Peyer's patch (tissue), 4 donors: ENCODE measurements at regions not wholly inside any gene's neighbourhood (a gene's known extent, or its start where the extent isn't known, plus 50 kb on each side); places are given as distances from the start of the nearest gene placed in this dataset.
"Not testable (repeated sequence)": the region's sequence is repeated elsewhere in the genome, so short reads cannot be mapped to it uniquely, and the experiment has no call there.

Experiments used
- DNase-seq, 3 donors: peaks; one replicate each; pipeline ENCODE4 v3.0.0-alpha.2; 2017 to 2019
- H3K27ac ChIP-seq, 4 donors: fragments of 200-600 bp; sonication (generic); one replicate each; pipeline ENCODE4 v1.5.1; 2016 to 2019
- H3K27me3 ChIP-seq, 2 donors: fragments of 200-600 bp; sonication (generic); one replicate each; pipeline ENCODE4 v1.5.1; 2019
- H3K36me3 ChIP-seq, 3 donors: fragments of 200-600 bp; sonication (generic); one replicate each; pipeline ENCODE4 v1.5.1; 2016 to 2019
- H3K4me1 ChIP-seq, 4 donors: fragments of 200-600 bp; sonication (generic); one replicate each; pipeline ENCODE4 v1.5.1; 2016 to 2019
- H3K4me3 ChIP-seq, 4 donors: fragments of 200-600 bp; sonication (generic); 1 replicate in 3 of 4; 2 replicates in 1 of 4; pipeline ENCODE4 v1.5.1; 2016 to 2019; ENCODE audit warnings: mild to moderate bottlenecking in 1 of 4
- H3K9me3 ChIP-seq, 4 donors: fragments of 200-600 bp; sonication (generic); one replicate each; pipeline ENCODE4 v1.5.1; 2016 to 2019; ENCODE audit warnings: mild to moderate bottlenecking in 1 of 4
- POLR2A ChIP-seq, 2 donors: fragments of 450-650 bp; IDR thresholded peaks; one replicate each; pipeline ENCODE4 v1.5.1; 2017; ENCODE audit warnings: antibody characterized with exemption in 2 of 2, mild to moderate bottlenecking in 2 of 2, moderate library complexity in 2 of 2
- TF ChIP-seq, protein P1 (sequence below), 6 experiments: fragments of 450-650 bp in 4 of 6; fragments of 200-600 bp in 2 of 6; sonication (generic) in 1 of 6; IDR thresholded peaks; one replicate each; pipeline ENCODE4 v1.5.1; 2017 to 2019; ENCODE audit warnings: antibody characterized with exemption in 6 of 6, mild to moderate bottlenecking in 3 of 6, moderate library complexity in 1 of 6

DNA sequence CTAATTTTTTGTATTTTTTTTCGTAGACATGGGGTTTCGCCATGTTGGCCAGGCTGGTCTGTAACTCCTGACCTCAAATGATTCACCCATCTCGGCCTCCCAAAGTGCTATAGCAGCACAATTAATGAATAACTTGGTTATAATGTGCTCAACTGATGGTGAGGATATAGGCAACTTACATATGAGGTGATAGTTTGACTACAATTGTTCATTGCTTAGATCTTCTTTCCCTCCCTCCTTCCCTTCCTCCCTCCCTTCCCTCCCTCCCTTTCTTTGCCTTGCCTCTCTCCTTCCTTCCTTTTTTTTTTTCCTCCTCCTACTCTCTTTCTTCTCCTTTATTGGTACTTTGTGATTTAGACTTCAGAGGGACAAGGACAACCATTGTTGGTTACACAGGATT is 151.2 kb downstream of the RNF144B start:
- Histone ChIP-seq H3K27me3 (no peaks in the 10 kb centered on the region), H3K4me3 (no peak overlapping the region), H3K4me1 (no peaks in the 10 kb centered on the region), H3K27ac (no peak overlapping the region), H3K36me3 (no peaks in the 10 kb centered on the region), H3K9me3 (peaks cover 0 to 2% (median 0%) of the 10 kb centered on the region in 4 donors)
- DNase-seq: no peak
- no peak for TF ChIP-seq POLR2A (IDR thresholded peaks at IDR 0.05)
- TF ChIP-seq, protein P1, sequence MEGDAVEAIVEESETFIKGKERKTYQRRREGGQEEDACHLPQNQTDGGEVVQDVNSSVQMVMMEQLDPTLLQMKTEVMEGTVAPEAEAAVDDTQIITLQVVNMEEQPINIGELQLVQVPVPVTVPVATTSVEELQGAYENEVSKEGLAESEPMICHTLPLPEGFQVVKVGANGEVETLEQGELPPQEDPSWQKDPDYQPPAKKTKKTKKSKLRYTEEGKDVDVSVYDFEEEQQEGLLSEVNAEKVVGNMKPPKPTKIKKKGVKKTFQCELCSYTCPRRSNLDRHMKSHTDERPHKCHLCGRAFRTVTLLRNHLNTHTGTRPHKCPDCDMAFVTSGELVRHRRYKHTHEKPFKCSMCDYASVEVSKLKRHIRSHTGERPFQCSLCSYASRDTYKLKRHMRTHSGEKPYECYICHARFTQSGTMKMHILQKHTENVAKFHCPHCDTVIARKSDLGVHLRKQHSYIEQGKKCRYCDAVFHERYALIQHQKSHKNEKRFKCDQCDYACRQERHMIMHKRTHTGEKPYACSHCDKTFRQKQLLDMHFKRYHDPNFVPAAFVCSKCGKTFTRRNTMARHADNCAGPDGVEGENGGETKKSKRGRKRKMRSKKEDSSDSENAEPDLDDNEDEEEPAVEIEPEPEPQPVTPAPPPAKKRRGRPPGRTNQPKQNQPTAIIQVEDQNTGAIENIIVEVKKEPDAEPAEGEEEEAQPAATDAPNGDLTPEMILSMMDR (IDR thresholded peaks at IDR 0.05): no peak

GRCh38 chr6:18543051-18543450 is 155.9 kb downstream of the RNF144B start:
- Histone ChIP-seq H3K27me3 (no peaks in the 10 kb centered on the region), H3K9me3 (peaks cover 0 to 10% (median 2%) of the 10 kb centered on the region in 4 donors), H3K27ac (no peak overlapping the region), H3K4me3 (no peak overlapping the region), H3K36me3 (no peaks in the 10 kb centered on the region), H3K4me1 (no peaks in the 10 kb centered on the region)
- TF ChIP-seq, protein P1 (IDR thresholded peaks at IDR 0.05): no peak
- no peak for TF ChIP-seq POLR2A (IDR thresholded peaks at IDR 0.05)
- no peak for DNase-seq

DNA sequence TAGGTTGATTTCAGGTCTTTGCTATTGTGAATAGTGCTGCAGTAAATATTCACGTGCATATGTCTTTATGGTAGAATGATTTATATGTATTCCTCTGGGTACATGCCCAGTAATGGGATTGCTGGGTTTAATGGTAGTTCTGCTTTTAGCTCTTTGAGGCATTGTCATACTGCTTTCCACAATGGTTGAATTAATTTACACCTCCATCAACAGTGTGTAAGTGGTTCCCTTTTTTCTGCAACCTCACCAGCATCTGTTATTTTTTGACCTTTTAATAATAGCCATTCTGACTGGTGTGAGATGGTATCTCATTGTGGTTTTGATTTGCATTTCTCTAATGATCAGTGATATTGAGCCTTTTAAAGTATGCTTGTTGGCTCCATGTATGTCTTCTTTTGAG is 158.0 kb downstream of the RNF144B start:
- not testable (repeated sequence) for H3K27ac ChIP-seq, H3K4me1 ChIP-seq, H3K4me3 ChIP-seq, H3K27me3 ChIP-seq, DNase-seq, H3K36me3 ChIP-seq
- peaks cover 0 to 10% (median 2%) of the 10 kb centered on the region in 4 donors for H3K9me3 ChIP-seq

DNA sequence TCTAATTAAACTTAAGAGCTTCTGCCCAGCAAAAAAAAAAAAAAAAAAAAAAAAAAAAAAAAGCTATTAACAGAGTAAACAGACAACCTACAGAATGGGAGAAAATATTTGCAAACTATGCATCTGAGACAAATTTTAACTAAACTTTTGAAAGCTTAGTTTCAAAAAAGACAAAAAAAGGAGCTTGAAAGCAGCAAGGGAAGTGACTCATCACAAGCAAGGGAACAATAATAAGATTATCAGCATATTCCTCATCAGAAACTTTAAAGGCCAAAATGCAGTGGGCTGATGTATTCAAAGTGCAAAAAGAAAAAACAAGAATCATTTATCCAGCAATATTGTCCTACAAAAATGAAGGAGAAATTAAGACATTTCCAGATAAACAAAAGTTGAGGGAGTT is 158.6 kb downstream of the RNF144B start:
- no peak overlapping the region for H3K27ac ChIP-seq
- no peaks in the 10 kb centered on the region for H3K27me3 ChIP-seq
- TF ChIP-seq, protein P1 (IDR thresholded peaks at IDR 0.05): no peak
- TF ChIP-seq POLR2A (IDR thresholded peaks at IDR 0.05): no peak

GRCh38 chr6:18550119-18550518 is 163.0 kb downstream of the RNF144B start:
- no peak for DNase-seq
- no peak overlapping the region for H3K27ac ChIP-seq
- TF ChIP-seq, protein P1 (IDR thresholded peaks at IDR 0.05): no peak
- no peak for TF ChIP-seq POLR2A (IDR thresholded peaks at IDR 0.05)
- no peaks in the 10 kb centered on the region for H3K27me3 ChIP-seq
- H3K9me3 ChIP-seq: no peaks in the 10 kb centered on the region
- no peaks in the 10 kb centered on the region for H3K36me3 ChIP-seq
- H3K4me3 ChIP-seq: no peak overlapping the region
- no peaks in the 10 kb centered on the region for H3K4me1 ChIP-seq

More for the DNA sequence above, 158.6 kb downstream of the RNF144B start:
- Histone ChIP-seq H3K4me1 (no peaks in the 10 kb centered on the region), H3K4me3 (no peak overlapping the region), H3K9me3 (peaks cover 0 to 10% (median 2%) of the 10 kb centered on the region in 4 donors), H3K36me3 (no peaks in the 10 kb centered on the region)
- DNase-seq: no peak

DNA sequence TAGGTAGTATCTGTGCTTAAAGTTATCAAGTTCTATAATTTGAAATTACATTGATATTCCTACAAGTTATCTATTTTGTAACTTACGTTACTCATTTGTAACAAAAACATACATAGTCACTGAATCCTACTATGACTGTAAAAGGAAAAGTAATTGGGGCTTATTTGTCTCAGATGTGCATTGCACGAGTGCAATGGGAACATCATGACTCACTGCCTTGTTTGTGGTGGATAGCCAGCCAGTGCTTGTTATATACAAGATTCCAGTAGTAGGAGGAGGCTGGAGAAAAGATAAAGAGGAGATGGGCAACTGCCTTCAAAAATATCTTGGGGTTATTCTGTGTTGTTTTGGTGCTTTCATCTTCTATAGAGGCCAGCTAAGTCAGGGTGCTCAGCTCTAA is 164.1 kb downstream of the RNF144B start:
- no peaks in the 10 kb centered on the region for H3K9me3 ChIP-seq
- H3K4me1 ChIP-seq: no peaks in the 10 kb centered on the region
- H3K27ac ChIP-seq: no peak overlapping the region
- no peak for TF ChIP-seq POLR2A (IDR thresholded peaks at IDR 0.05)
- TF ChIP-seq, protein P1 (IDR thresholded peaks at IDR 0.05): no peak
- no peaks in the 10 kb centered on the region for H3K27me3 ChIP-seq
- DNase-seq: no peak
- H3K36me3 ChIP-seq: no peaks in the 10 kb centered on the region
- no peak overlapping the region for H3K4me3 ChIP-seq
